ENCODE measurements at regions not wholly inside any gene's neighbourhood (a gene's known extent, or its start where the extent isn't known, plus 50 kb on each side); places are given as distances from the start of the nearest gene placed in this dataset.

DNA sequence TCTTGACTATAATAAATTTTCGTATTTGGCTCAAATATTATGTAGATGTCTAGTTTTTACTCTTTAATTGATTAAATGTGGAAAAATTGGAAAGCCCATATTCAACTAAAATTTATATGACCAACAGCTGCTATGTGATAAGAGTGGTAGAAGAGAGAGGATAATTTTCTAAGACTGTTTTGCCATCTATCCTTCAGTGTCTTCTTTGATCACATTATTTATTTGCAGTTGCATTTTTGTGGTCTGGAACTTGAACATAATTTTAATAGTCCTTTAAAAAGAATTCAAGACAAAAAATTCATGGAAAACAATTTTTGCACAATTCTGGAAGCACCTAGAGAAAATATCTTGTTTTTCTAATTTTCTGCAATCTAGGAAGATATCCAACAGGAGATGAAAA lies 213.3 kb upstream of the THBS1 start:
- DNase-seq, result no peak

- DNase-seq, result no peak
Measured at GRCh38 chr15:39369768-39370167, 211.1 kb upstream of the THBS1 start.

DNA sequence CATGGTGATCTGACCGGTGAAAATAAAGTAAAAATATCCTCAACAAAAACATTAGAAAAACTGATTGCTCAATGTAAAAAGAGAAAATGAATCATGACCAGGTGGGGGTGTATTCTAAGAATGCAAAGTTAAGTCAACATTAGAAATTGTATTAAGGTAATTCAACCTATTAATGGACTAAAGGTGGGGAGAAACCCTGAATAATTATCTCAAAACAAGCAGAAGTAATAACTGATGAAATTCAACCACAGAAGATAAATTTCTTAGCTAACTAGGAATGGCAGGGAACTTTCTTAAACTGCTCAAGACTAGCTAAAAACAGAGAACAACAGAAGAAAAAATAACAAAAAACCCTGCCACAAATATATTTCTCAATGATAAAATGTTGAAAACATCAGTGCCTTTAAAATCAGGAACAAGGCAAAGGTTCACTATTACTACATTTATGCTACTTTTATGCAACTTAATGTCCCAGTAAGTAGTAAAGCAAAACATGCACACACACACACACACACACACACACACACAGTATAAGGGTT lies 204.4 kb upstream of the THBS1 start:
- no peak for DNase-seq

DNA sequence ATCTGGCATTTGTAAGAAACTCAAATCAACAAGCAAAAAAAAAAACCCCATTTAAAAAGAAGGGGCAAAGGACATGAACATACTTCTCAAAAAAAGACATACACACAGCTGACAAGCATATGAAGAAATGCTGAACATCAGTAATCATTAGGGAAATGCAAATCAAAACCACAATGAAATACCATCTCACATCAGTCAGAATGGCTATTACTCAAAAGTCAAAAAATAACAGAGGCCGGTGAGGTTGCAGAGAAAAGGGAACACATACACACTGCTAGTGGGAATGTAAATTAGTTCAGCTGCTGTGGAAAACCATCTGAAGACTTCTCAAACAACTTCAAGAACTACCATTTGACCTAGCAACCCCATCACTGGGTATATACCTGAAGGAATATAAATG lies 199.4 kb upstream of the THBS1 start:
- no peak for DNase-seq

GRCh38 chr15:39388118-39388517 lies 192.8 kb upstream of the THBS1 start:
- DNase-seq, result no peak

- DNase-seq, result no peak
Measured at GRCh38 chr15:39391230-39391629, 189.6 kb upstream of the THBS1 start.

DNA sequence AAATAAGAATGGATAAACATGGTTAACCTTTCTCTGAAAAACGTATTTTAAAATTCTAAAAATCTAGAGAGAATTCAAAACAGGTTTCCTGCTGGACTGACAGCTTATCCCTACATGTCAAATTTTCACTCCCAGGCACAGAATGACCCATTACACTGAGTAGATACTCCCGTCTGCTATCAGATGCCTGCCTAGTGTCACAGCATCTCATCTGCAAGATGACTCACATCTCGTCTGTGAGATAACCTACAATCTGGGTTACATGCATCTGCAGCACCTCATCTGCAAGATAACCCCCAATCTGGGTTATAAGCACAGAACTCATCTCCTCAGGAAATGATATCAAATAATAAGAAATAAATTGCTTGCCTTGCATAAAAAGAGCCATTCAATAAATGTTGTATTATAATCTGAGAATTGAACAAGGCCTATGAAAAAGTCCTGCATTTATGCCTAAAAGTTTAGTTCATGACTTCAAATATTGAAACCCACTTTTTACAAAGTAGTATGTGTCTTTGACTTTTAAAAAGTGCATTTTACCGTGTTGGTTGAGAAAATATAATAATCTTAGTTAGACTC lies 188.3 kb upstream of the THBS1 start:
- DNase-seq, result no peak

- no peak for DNase-seq
Measured at GRCh38 chr15:39393575-39394335, 187.1 kb upstream of the THBS1 start.

- DNase-seq, result no peak
Measured at GRCh38 chr15:39394496-39394895, 186.4 kb upstream of the THBS1 start.

GRCh38 chr15:39396979-39397615 lies 183.8 kb upstream of the THBS1 start:
- DNase-seq, result no peak

DNA sequence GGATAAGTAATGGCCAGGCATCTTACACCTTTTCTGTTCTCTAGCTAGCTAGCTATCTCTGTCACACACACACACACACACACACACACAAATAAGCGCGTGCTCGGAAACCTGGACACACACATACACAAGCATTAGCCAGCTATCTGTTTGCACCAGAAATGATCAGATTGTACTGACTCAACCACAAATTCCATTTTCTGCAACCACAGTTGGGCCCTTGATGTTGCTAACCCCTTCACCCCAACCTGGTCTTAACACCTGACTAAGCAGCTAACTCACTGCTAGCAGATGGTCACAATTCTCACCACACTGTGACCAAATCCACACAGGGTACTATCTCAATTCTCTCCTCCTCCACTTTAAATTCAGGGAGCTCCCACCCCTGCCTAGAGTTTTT lies 183.0 kb upstream of the THBS1 start:
- no peak for DNase-seq

- DNase-seq, result no peak
Measured at GRCh38 chr15:39399600-39399999, 181.3 kb upstream of the THBS1 start.

- DNase-seq, result no peak
Measured at GRCh38 chr15:39400002-39400401, 180.9 kb upstream of the THBS1 start.

GRCh38 chr15:39400821-39401550 lies 179.9 kb upstream of the THBS1 start:
- DNase-seq, result no peak

DNA sequence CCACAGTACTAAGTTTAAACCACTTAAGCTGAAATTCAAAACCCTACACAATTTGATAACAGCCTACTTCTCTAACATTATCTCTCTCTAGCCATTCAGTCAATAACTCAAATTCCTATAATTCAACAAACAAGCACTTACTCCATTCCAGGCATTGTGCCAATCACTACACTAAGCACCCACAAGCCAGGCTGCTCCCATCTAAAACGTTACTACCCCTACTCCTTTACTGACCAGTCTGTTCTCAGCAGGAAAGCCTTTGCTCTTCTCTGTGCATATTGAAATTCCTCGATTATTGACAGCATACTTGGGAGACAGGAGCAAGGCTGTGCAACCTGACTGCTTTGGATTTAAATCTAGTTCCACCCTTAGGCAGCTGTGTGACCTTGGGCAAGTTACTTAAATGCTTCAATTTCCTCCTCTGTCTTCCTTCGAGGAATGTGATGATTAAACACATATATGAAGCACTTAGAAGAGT lies 177.2 kb upstream of the THBS1 start:
- no peak for DNase-seq

- DNase-seq, result no peak
Measured at GRCh38 chr15:39404767-39405181, 176.1 kb upstream of the THBS1 start.

DNA sequence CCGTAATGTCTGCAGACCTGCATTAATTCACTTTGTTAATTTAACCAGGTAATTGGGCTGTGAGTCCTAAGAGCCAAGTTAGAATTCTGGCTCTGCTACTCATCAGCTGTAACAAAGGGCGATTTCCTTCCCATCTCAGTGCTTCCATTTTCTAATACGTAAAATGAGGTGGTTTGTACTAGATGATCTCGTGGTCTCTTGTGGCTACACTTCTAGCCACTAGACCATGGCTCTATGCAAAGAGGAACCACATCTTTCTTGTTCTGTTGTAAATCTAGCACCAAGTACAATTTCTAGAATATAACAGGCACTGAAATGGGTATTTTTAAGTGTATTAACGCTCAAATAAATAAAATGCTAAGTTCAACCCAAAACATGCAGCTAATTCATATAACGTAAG lies 174.4 kb upstream of the THBS1 start:
- DNase-seq, result no peak

DNA sequence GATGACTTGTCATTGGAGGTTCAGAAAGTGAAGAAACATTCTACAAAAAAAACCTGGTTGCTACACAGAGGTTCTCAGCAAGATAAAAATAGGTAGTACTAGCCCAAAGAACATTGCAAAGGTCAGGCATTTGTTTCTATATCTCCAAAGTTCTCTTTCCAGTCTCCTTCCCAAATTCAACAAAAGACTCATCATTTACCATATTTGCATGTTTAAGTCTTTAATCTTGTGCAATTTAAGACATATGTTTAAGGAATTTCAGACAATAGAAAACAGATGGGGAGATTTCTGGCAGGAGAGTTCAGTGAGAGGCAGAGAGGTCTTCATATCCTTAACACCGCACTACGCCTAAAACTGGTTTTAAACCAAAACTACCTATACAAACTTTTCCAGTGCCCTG lies 173.8 kb upstream of the THBS1 start:
- DNase-seq, result no peak

DNA sequence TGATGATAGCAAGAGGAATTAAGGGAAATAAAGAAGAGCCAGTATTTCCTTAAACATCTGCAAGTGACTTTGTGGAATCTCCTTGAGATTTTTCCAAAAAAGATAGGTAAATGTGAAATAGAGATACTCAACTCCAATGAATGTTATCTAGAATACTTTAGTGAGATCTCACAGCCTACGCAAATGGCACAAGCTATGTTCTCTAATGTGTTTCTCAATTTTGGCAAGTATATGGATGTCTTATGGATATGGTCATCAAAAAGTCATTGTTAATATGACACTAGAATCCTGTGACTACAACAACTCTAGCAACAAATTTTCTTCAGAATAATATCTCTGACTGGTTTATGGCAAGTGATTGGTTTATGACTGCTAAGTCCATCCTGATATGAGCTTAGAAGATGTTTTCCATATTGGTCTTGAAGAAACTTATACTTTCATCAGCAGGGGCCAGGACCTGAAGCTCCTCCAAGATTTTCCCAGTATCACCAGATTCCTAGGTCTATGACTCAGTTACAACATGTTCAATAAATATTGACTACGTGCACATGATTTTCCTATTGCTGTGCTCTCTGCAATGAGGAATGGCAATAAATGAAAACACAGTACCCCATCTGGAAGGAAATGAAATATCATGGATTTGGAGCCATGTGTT lies 170.9 kb upstream of the THBS1 start:
- no peak for DNase-seq

GRCh38 chr15:39411102-39411989 lies 169.5 kb upstream of the THBS1 start:
- DNase-seq, result no peak

DNA sequence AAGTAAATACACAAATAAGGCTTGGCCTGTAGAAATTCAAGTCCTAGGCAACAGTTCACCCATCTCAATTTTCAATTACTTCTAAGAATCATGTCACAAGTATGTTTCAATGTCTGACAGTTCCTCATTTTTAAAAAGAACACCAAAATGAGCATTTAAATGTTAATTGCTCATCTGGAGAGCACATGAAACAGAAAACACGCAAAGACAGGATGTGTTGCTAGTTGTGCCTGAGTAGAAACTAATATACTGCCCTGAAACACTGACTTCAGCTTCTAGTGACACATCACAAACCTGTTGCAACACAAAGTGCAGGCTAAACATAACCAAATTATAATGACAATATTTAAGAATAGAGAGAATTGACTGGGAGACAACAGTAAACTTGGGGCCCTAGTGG lies 167.3 kb upstream of the THBS1 start:
- no peak for DNase-seq

DNA sequence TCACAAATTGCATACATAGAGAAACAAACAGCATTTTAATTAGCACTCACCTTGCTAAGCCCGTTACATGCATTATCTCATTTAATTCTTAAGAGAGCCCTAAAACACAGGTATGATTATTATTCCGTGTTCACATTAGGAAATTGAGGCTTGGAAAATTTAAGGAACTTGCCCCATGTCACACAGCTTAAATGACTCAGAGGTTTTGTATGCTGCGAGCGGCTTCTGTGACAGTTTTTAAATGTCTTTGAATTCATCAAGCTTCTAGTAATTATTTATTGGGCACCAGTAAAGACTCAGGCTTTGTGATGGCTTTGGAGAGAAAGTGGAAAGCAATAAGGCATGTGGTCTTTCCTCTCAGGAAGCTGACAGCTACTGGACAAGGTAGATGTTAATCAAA lies 166.7 kb upstream of the THBS1 start:
- no peak for DNase-seq

All from activated T-cell treated with anti-CD3 and anti-CD28 coated beads for 4 hours (primary cell).